NK-92 treated with Interleukin-12 subunit alpha and Interleukin-12 subunit beta, amount 100 ng/mL, for 24 hours (cell line): ENCODE measurements at regions not wholly inside any gene's neighbourhood (a gene's known extent, or its start where the extent isn't known, plus 50 kb on each side); places are given as distances from the start of the nearest gene placed in this dataset.

Experiments
- DNase-seq: peaks from one replicate; lab custom pipeline; 2025; lab: John Stamatoyannopoulos, UW

DNA sequence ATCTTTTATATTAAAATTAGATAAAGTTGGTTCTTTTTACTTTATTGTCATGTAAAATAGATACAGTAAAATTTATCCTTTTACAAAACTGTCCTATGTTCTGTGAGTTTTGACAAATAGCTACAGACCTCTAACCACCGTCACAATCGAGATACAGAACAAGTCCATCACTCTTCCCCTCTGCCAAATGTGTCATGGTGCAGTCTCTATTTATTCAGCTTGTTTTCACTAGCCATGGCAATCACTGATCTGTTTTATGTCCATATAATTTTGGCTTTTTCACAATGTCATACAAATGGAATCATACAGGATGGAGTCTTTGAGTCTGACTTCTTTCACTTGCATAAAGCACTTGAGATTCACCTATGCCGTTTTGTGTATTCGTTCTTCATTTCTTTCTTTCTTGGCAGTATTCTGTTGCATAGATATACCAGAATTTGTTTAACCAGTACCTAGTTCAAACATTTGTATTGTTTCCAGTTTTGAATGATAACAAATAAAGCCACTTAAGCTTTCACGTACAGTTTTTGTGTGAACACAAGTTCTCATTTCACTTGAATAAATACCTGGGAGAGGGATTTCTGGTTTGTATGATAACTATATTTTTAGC is 273.2 kb upstream of the MPDZ start:
- no peak for DNase-seq

DNA sequence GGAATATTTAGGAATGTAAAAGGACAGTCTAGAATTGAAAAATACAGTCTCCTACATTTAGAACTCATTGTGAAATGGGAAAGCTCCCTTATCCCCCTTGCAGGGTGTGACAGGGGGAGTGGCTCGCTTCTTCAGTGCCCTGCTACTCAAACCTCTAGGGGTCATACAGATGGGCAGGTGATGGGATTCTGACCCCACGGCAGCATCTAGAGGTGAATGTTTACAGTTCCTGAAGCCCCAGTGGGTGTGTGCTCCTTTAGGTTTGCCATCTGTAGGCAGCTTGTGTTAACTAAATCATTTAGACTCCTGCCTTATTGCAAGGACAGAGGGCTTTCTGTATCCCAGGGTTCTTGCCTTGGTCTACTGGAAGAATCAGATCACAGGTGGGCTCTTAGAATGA is 271.0 kb upstream of the MPDZ start:
- no peak for DNase-seq

- no peak for DNase-seq
Observed at GRCh38 chr9:13548535-13548934, 269.0 kb upstream of the MPDZ start.

- DNase-seq, result no peak
Observed at GRCh38 chr9:13535141-13535540, 255.6 kb upstream of the MPDZ start.

- DNase-seq, result no peak
Observed at GRCh38 chr9:13534006-13534405, 254.5 kb upstream of the MPDZ start.

DNA sequence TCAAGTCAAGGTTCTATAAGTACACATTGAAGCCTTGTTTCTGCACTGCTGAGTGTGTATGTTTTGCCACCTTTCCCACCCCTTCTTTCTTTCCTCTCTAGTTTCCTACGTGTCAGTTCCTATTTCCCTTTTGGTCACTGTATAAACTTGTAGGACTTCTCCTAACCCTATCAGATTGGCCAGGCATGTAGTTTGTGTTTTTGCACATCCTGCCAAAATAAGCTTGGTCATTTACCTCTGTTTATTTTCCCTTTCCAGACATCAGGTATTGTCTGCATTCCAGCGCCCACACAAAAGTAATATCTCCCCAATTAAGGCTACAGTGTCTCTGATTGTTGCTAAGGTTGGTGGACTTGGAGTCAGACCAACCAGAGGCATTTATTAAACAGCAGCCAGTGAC is 252.9 kb upstream of the MPDZ start:
- DNase-seq, result no peak

- no peak for DNase-seq
Observed at GRCh38 chr9:13529321-13530104, 250.0 kb upstream of the MPDZ start.

GRCh38 chr9:13524245-13524644 is 244.8 kb upstream of the MPDZ start:
- no peak for DNase-seq

DNA sequence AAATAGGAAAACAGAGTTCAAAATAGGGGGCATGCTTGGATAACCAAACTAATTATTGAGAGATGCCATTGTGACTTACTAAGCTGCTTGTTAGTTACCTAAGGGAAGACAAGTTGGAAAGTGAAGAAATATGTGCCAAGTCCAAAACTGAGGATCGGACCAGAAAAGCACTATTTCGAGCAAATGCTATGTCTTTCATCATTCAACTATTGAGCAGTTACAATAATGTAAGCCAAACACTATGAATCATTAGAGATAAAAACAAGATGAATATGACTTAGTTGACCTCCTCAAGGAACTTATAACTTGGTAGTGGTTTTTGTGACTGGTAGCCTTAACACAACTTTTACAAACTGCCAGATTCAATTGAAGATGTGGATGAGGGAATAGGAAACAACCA is 240.6 kb upstream of the MPDZ start:
- no peak for DNase-seq

GRCh38 chr9:13513716-13514444 is 234.4 kb upstream of the MPDZ start:
- DNase-seq, result no peak

- DNase-seq, result no peak
Observed at GRCh38 chr9:13513286-13513685, 233.8 kb upstream of the MPDZ start.

DNA sequence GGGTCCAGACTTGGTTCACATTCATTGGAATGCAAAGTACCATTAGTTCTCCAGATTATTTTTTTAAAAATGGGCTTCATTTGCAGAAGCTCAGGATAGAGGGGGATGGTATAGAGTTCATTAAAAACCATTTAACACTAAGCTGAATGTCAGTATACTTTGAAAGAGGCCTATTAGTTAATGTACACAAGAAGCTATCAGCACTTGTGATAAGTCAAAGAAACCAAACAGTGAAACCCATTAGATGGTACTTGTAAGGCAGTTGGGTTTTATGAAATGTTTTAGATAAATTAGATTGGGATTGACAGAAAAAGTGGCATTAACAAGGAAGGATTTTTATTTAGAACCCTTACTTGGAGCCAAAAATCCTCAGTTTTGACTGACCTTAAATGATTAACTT is 229.2 kb upstream of the MPDZ start:
- DNase-seq, result no peak

- no peak for DNase-seq
Observed at GRCh38 chr9:13508086-13508485, 228.6 kb upstream of the MPDZ start.

- DNase-seq, result no peak
Observed at GRCh38 chr9:13505797-13506196, 226.3 kb upstream of the MPDZ start.

DNA sequence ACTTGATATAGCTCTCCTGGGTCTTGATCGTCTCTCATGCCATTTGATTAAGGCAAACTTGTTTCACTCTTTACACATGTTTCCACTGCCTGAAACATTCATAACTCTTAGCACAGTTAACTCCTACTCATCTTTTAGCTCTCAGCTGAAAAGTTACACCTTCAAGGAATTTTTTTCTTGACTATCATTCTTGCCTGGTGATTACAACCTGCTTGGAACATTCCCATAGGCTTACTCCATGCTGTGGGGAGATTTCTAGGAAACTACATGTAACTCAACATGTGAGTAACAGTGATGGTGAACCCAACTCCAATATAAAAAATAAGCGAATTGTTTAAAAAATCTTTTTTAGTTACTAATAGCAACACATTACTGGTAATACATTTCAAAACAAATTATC is 224.1 kb upstream of the MPDZ start:
- no peak for DNase-seq

DNA sequence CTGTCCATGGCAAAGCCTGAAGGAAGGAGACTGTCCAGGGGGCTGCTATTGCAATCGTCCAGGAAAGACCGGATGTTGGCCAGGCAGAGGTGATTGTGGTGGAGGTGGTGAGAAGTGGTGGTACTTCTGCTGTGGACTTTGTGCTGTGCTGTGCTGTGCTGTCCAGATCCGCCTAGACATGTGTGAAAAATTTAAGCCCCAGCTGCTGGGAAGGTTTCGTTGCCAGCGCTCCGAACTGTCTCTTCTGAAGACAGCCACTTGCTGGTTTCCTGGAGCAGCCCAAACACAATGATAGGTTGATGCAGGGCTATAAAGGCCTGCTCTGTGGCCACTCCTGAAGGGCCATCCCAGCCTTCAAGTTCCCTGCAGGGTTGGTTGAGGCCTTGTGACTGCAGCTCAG is 223.0 kb upstream of the MPDZ start:
- no peak for DNase-seq

GRCh38 chr9:13501018-13501417 is 221.5 kb upstream of the MPDZ start:
- DNase-seq, result no peak

GRCh38 chr9:13500034-13500433 is 220.5 kb upstream of the MPDZ start:
- no peak for DNase-seq

DNA sequence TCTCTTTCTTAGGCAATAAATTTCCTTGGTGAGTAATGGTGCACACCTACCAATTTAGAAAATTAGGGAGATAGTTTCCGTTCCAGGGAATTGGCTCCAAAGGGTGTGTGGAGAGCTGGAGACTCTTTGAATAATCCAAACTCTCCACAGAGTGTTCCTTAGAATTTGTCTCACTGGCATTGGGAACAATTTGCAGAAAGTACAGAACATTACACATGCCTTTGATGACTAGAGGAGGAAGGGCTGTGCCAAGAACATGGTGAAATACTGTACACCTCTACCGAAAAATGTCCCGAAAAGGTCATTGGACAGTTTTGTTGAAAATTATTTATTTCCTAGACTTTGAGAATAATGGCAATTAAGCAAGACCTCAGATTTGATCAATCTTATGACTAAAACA is 214.2 kb upstream of the MPDZ start:
- DNase-seq, result no peak

GRCh38 chr9:13491493-13492424 is 212.3 kb upstream of the MPDZ start:
- DNase-seq, result no peak

- no peak for DNase-seq
Observed at GRCh38 chr9:13491138-13491492, 211.6 kb upstream of the MPDZ start.

GRCh38 chr9:13487936-13488335 is 208.4 kb upstream of the MPDZ start:
- DNase-seq, result no peak
